ENCODE measurements at regions not wholly inside any gene's neighbourhood (a gene's known extent, or its start where the extent isn't known, plus 50 kb on each side); places are given as distances from the start of the nearest gene placed in this dataset.

- TF ChIP-seq CTCF (conservative IDR thresholded peaks at IDR 0.05 in 1 of 2, IDR thresholded peaks at IDR 0.05 in 1 of 2; ENCODE audit: low read depth in 1 of 2, low read length in 2 of 2), result no peak
- no peak for TF ChIP-seq EZH2 (IDR thresholded peaks at IDR 0.05; ENCODE audit: low read length, missing control alignments)
Observed at GRCh38 chr3:96631050-96631449, 183.3 kb upstream of the EPHA6 start.
